Smooth muscle cell (in vitro differentiated cells): ENCODE measurements at regions not wholly inside any gene's neighbourhood (a gene's known extent, or its start where the extent isn't known, plus 50 kb on each side); places are given as distances from the start of the nearest gene placed in this dataset.
"Not testable (repeated sequence)": the region's sequence is repeated elsewhere in the genome, so short reads cannot be mapped to it uniquely, and the experiment has no call there.

Source experiments
- DNase-seq: peaks from one replicate; lab custom pipeline; 2025; ENCODE audit not compliant: unreplicated experiment; lab: John Stamatoyannopoulos, UW
- H2AFZ ChIP-seq: fragments of 200-600 bp; sonication (generic); 2 replicates; pipeline ENCODE4 v1.6.0; 2016; ENCODE audit warnings: antibody characterized with exemption, low read depth, mild to moderate bottlenecking
- H3F3A ChIP-seq: fragments of 200-600 bp; sonication (generic); 2 replicates; pipeline ENCODE4 v1.6.0; 2017; ENCODE audit warnings: antibody characterized with exemption, low read depth
- H3K27ac ChIP-seq: fragments of 200-600 bp; sonication (generic); 2 replicates; pipeline ENCODE4 v1.5.1; 2016; ENCODE audit warnings: low read depth, mild to moderate bottlenecking
- H3K27me3 ChIP-seq: fragments of 200-600 bp; sonication (generic); 2 replicates; pipeline ENCODE4 v1.6.1; 2016; ENCODE audit warnings: low read depth, mild to moderate bottlenecking
- H3K36me3 ChIP-seq: fragments of 200-600 bp; sonication (generic); 2 replicates; pipeline ENCODE4 v1.5.1; 2016; ENCODE audit warnings: low read depth
- H3K4me1 ChIP-seq: fragments of 200-600 bp; sonication (generic); 2 replicates; pipeline ENCODE4 v1.5.1; 2016; ENCODE audit warnings: low read depth
- H3K4me2 ChIP-seq: fragments of 200-600 bp; sonication (generic); 2 replicates; pipeline ENCODE4 v1.6.0; 2016; ENCODE audit warnings: mild to moderate bottlenecking
- H3K4me3 ChIP-seq: fragments of 200-600 bp; sonication (generic); 2 replicates; pipeline ENCODE4 v1.5.1; 2016; ENCODE audit warnings: mild to moderate bottlenecking
- H3K79me2 ChIP-seq: fragments of 200-600 bp; sonication (generic); 2 replicates; pipeline ENCODE4 v1.6.0; 2016; ENCODE audit warnings: low read depth, mild to moderate bottlenecking
- H3K9ac ChIP-seq: fragments of 200-600 bp; sonication (generic); 2 replicates; pipeline ENCODE4 v1.6.0; 2016; ENCODE audit warnings: low read depth
- H3K9me3 ChIP-seq: fragments of 200-600 bp; sonication (generic); replicated peaks from 2 replicates; pipeline ENCODE4 v1.5.1; 2016; ENCODE audit warnings: low read depth
- H4K20me1 ChIP-seq: fragments of 200-600 bp; sonication (generic); 2 replicates; pipeline ENCODE4 v1.6.0; 2016; ENCODE audit warnings: low read depth
- CTCF ChIP-seq: fragments of 200-600 bp; sonication (generic); IDR thresholded peaks from 2 replicates; pipeline ENCODE4 v1.5.1; 2017; ENCODE audit warnings: borderline replicate concordance, mild to moderate bottlenecking, antibody characterized with exemption; ENCODE audit not compliant: insufficient read depth, poor library complexity, severe bottlenecking
- WGBS: methylation state at CpG from one replicate; pipeline ENCODE4 v1.1.7; 2016; ENCODE audit warnings: low lambda C conversion rate; 5-methylcytosine and 5-hydroxymethylcytosine counted together

DNA sequence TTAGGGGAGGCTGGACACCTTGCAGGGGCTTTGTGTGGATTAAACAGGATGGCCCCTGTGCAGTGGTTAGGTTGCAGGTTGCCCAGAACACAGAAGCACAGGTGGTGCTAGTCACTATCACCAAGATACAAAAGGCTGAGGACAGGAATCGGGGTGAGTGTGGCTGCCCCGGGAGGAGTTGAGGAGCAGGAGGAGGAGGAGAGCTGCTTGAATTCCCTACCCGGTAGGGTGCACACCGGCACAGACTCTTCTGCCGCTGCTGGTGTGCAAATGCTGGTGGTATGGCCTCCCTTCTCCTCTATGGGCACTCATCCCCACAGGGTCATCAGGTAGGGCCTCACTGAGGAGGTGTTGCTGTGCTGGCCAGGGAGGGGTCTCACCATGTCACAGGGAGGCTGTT lies 67.5 kb upstream of the SMAD6 start:
- Histone ChIP-seq H3K9me3 (no peaks in the 10 kb centered on the region), H3F3A (peaks cover 29% of the 10 kb centered on the region), H3K36me3 (no peaks in the 10 kb centered on the region), H3K27ac (peak overlapping the region; percentile 46), H3K79me2 (no peaks in the 10 kb centered on the region), H3K9ac (no peak overlapping the region), H3K4me2 (no peak overlapping the region), H2AFZ (no peak overlapping the region), H3K27me3 (no peaks in the 10 kb centered on the region), H3K4me1 (peaks cover 45% of the 10 kb centered on the region), H4K20me1 (no peaks in the 10 kb centered on the region), H3K4me3 (no peak overlapping the region)
- no peak for TF ChIP-seq CTCF
- DNase-seq, result no peak
- whole genome bisulfite sequencing, result 88% methylated on average over 5 of the region's 5 CpGs

- no peak for DNase-seq
- H4K20me1 ChIP-seq, result no peaks in the 10 kb centered on the region
- H3K4me1 ChIP-seq, result peaks cover 44% of the 10 kb centered on the region
- H2AFZ ChIP-seq, result no peak overlapping the region
- no peaks in the 10 kb centered on the region for H3K79me2 ChIP-seq
- H3K27me3 ChIP-seq, result no peaks in the 10 kb centered on the region
- H3K27ac ChIP-seq, result peak overlapping the region; percentile 46
- 51% methylated on average over 5 of the region's 5 CpGs for WGBS
- no peak for TF ChIP-seq CTCF
- peaks cover 26% of the 10 kb centered on the region for H3F3A ChIP-seq
- no peaks in the 10 kb centered on the region for H3K36me3 ChIP-seq
- no peak overlapping the region for H3K4me2 ChIP-seq
- no peak overlapping the region for H3K9ac ChIP-seq
- H3K4me3 ChIP-seq, result no peak overlapping the region
- H3K9me3 ChIP-seq, result no peaks in the 10 kb centered on the region
Observed at GRCh38 chr15:66635006-66635405, 67.0 kb upstream of the SMAD6 start.

- no peaks in the 10 kb centered on the region for H3K79me2 ChIP-seq
- H3K4me2 ChIP-seq, result no peak overlapping the region
- no peak overlapping the region for H3K27ac ChIP-seq
- H3K27me3 ChIP-seq, result no peaks in the 10 kb centered on the region
- no peak overlapping the region for H3K4me3 ChIP-seq
- no peaks in the 10 kb centered on the region for H3K9me3 ChIP-seq
- 40% methylated on average over 4 of the region's 4 CpGs for WGBS
- no peaks in the 10 kb centered on the region for H3K36me3 ChIP-seq
- TF ChIP-seq CTCF, result no peak
- peaks cover 36% of the 10 kb centered on the region for H3K4me1 ChIP-seq
- peaks cover 19% of the 10 kb centered on the region for H3F3A ChIP-seq
- H2AFZ ChIP-seq, result peak overlapping the region; percentile 1
- no peak overlapping the region for H3K9ac ChIP-seq
- no peak for DNase-seq
- no peaks in the 10 kb centered on the region for H4K20me1 ChIP-seq
Observed at GRCh38 chr15:66635817-66636216, 66.2 kb upstream of the SMAD6 start.

DNA sequence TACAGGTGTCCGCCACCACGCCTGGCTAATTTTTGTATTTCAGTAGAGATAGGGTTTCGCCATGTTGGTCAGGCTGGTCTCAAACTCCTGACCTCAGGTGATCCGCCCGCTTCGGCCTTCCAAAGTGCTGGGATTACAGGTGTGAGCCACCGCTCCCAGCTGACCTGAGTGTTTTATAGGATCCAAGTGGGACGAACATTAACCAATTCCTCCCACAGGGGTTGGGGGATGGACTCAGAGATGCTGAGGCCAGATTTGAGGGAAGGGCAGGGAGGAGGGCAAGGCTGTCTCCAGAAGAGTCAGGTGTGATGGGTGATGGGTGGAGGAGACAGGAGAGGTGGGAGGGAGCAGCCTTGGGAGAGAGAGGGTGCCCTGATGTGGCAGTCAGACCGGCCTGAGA lies 65.0 kb upstream of the SMAD6 start:
- H3K9ac ChIP-seq, H2AFZ ChIP-seq, H3K27me3 ChIP-seq, H3K27ac ChIP-seq, H3K79me2 ChIP-seq, H3K36me3 ChIP-seq, H3K4me3 ChIP-seq, H3K9me3 ChIP-seq, H4K20me1 ChIP-seq, DNase-seq, H3K4me2 ChIP-seq: not testable (repeated sequence)
- 86% methylated on average over 9 of the region's 9 CpGs for WGBS
- Histone ChIP-seq H3F3A (peaks cover 16% of the 10 kb centered on the region), H3K4me1 (peaks cover 25% of the 10 kb centered on the region)
